Endodermal cell (in vitro differentiated cells): ENCODE measurements at regions not wholly inside any gene's neighbourhood (a gene's known extent, or its start where the extent isn't known, plus 50 kb on each side); places are given as distances from the start of the nearest gene placed in this dataset.

ENCODE experiments used
- DNase-seq: peaks from one replicate; pipeline ENCODE4 v3.0.0-alpha.2; 2017
- H3K27ac ChIP-seq: 2 replicates; pipeline ENCODE4 v1.5.1; 2013; ENCODE audit warnings: mild to moderate bottlenecking, low read depth, low read length, moderate library complexity
- H3K27me3 ChIP-seq: 2 replicates; pipeline ENCODE4 v1.6.1; 2013; ENCODE audit warnings: mild to moderate bottlenecking, low read length, moderate library complexity; ENCODE audit not compliant: insufficient read depth, control insufficient read depth, poor library complexity, severe bottlenecking
- H3K36me3 ChIP-seq: 2 replicates; pipeline ENCODE4 v1.7.0; 2013; ENCODE audit warnings: mild to moderate bottlenecking, low read length, moderate library complexity; ENCODE audit not compliant: control insufficient read depth, insufficient read depth
- H3K4me1 ChIP-seq: one replicate; pipeline ENCODE4 v1.7.0; 2013; ENCODE audit warnings: low read length; ENCODE audit not compliant: control insufficient read depth, insufficient read depth
- H3K4me3 ChIP-seq: 2 replicates; pipeline ENCODE4 v1.5.1; 2013; ENCODE audit warnings: mild to moderate bottlenecking, low read length, moderate library complexity
- H3K9ac ChIP-seq: 2 replicates; pipeline ENCODE4 v1.6.1; 2013; ENCODE audit warnings: mild to moderate bottlenecking, low read length, moderate library complexity; ENCODE audit not compliant: poor library complexity, severe bottlenecking; ENCODE audit errors: extremely low read depth
- H3K9me3 ChIP-seq: 2 replicates; pipeline ENCODE4 v1.6.1; 2013; ENCODE audit warnings: mild to moderate bottlenecking, low read length, moderate library complexity; ENCODE audit not compliant: control insufficient read depth
- H3K27ac Mint-ChIP-seq: 2 replicates; pipeline ENCODE4 v1.8.0; 2020; ENCODE audit warnings: mixed read lengths
- H3K27me3 Mint-ChIP-seq: 2 replicates; pipeline ENCODE4 v1.8.0; 2021; ENCODE audit warnings: mild to moderate bottlenecking, mixed read lengths; ENCODE audit not compliant: insufficient read depth
- H3K36me3 Mint-ChIP-seq: 2 replicates; pipeline ENCODE4 v1.8.0; 2020; ENCODE audit warnings: low read depth, mixed read lengths
- H3K4me1 Mint-ChIP-seq: 2 replicates; pipeline ENCODE4 v1.8.0; 2020; ENCODE audit warnings: mixed read lengths
- H3K4me3 Mint-ChIP-seq: 2 replicates; pipeline ENCODE4 v1.8.0; 2020; ENCODE audit warnings: mild to moderate bottlenecking, moderate library complexity, mixed read lengths
- H3K9me3 Mint-ChIP-seq: 2 replicates; pipeline ENCODE4 v1.8.0; 2020; ENCODE audit warnings: mild to moderate bottlenecking, mixed read lengths
- WGBS, 2 experiments: methylation state at CpG; one replicate each; pipeline versions ENCODE4 v1.1.5 to v1.1.7; 2013; ENCODE audit warnings: missing lambda C conversion rate in 2 of 2, mixed read lengths in 1 of 2; ENCODE audit not compliant: insufficient coverage in 1 of 2, insufficient read length in 1 of 2; 5-methylcytosine and 5-hydroxymethylcytosine counted together
- TF ChIP-seq, protein P1 (sequence below): fragments of 200-600 bp; sonication (generic); conservative IDR thresholded peaks from 2 replicates; pipeline ENCODE4 v1.5.0; 2021; ENCODE audit warnings: antibody characterized with exemption, mild to moderate bottlenecking

DNA sequence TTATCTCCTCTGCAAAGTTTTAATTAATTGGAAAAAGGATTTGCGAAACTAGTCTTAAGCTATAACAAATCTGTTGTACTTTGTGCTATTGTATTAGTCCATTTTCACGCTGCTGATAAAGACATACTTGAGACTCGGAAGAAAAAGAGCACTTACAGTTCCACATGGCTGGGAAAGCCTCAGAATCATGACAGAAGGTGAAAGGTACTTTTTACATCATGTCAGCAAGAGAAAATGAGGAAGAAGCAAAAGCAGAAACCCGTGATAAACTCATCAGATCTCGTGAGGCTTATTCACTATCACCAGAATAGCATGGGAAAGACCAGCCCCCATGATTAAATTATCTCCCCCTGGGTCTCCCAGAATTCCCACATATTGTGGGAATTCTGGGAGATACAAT lies 118.1 kb upstream of the PRKD1 start:
- H3K4me3 Mint-ChIP-seq: no peak overlapping the region
- H3K27me3 ChIP-seq: no peaks in the 10 kb centered on the region

DNA sequence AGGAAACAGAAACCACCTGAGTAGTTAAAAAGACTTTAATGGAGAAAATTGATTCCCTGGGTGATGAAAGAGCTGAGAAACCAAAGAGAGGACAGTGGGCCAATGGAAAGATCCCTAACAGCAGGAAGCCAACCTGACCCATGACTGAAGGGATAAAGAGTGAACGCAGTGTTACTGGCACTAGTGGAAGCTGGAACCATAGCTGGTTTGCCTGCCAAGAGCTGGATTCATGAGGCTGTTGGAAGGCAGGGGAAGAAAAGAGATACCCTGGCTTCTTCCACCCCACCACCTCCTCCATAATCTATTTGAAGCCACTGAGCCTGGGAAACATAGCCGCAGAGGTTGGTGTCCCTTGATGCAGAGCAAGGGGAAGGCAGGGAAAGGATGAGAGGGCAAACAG lies 125.5 kb upstream of the PRKD1 start:
- no peak overlapping the region for H3K27ac Mint-ChIP-seq

More for the DNA sequence above, 118.1 kb upstream of the PRKD1 start:
- Mint-ChIP-seq H3K27me3 (peaks cover 3% of the 10 kb centered on the region), H3K36me3 (no peaks in the 10 kb centered on the region), H3K9me3 (no peaks in the 10 kb centered on the region), H3K27ac (no peak overlapping the region), H3K4me1 (no peaks in the 10 kb centered on the region)
- no peak for DNase-seq
- Histone ChIP-seq H3K27ac (no peak overlapping the region), H3K4me3 (no peak overlapping the region), H3K9me3 (no peaks in the 10 kb centered on the region), H3K4me1 (no peaks in the 10 kb centered on the region), H3K36me3 (no peaks in the 10 kb centered on the region), H3K9ac (no peak overlapping the region)
- TF ChIP-seq, protein P1, sequence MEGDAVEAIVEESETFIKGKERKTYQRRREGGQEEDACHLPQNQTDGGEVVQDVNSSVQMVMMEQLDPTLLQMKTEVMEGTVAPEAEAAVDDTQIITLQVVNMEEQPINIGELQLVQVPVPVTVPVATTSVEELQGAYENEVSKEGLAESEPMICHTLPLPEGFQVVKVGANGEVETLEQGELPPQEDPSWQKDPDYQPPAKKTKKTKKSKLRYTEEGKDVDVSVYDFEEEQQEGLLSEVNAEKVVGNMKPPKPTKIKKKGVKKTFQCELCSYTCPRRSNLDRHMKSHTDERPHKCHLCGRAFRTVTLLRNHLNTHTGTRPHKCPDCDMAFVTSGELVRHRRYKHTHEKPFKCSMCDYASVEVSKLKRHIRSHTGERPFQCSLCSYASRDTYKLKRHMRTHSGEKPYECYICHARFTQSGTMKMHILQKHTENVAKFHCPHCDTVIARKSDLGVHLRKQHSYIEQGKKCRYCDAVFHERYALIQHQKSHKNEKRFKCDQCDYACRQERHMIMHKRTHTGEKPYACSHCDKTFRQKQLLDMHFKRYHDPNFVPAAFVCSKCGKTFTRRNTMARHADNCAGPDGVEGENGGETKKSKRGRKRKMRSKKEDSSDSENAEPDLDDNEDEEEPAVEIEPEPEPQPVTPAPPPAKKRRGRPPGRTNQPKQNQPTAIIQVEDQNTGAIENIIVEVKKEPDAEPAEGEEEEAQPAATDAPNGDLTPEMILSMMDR: no peak
- 91 to 96% methylated on average over 3 to 5 of the region's 5 CpGs for WGBS, 2 experiments

DNA sequence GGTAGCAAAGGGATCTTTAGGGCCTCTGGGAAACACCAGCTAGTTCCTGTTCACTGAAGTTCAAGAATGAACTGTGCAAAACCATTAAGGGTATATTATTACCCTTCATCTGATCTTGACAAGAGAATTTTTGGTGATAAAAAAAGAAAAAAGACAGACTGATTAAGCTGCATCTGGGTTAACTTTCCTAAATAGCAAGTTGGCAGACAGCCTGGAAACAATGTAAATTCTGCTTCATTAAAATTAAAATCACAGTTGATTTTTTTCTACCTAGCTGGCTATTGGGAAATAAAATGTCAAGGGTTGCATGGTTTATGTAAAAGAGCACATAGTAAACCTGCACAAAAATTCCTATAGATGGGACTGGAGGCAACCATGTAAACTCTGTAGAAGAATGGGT lies 126.6 kb upstream of the PRKD1 start:
- TF ChIP-seq, protein P1: no peak
- Mint-ChIP-seq H3K27me3 (no peaks in the 10 kb centered on the region), H3K27ac (no peak overlapping the region), H3K36me3 (no peaks in the 10 kb centered on the region), H3K4me1 (no peaks in the 10 kb centered on the region), H3K9me3 (no peaks in the 10 kb centered on the region), H3K4me3 (no peak overlapping the region)
- Histone ChIP-seq H3K9me3 (no peaks in the 10 kb centered on the region), H3K36me3 (no peaks in the 10 kb centered on the region), H3K4me3 (no peak overlapping the region), H3K4me1 (no peaks in the 10 kb centered on the region), H3K9ac (no peak overlapping the region), H3K27me3 (no peaks in the 10 kb centered on the region), H3K27ac (no peak overlapping the region)
- DNase-seq: no peak

More for the DNA sequence above, 125.5 kb upstream of the PRKD1 start:
- DNase-seq: no peak
- H3K9ac ChIP-seq: no peak overlapping the region
- TF ChIP-seq, protein P1: no peak
- Mint-ChIP-seq H3K4me1 (no peaks in the 10 kb centered on the region), H3K9me3 (no peaks in the 10 kb centered on the region), H3K27me3 (no peaks in the 10 kb centered on the region), H3K4me3 (no peak overlapping the region), H3K36me3 (no peaks in the 10 kb centered on the region)
- H3K36me3 ChIP-seq: no peaks in the 10 kb centered on the region
- H3K4me1 ChIP-seq: no peaks in the 10 kb centered on the region
- 97 to 100% methylated on average over 1 to 2 of the region's 2 CpGs for WGBS, 2 experiments
- H3K4me3 ChIP-seq: no peak overlapping the region
- H3K27ac ChIP-seq: no peak overlapping the region
- no peaks in the 10 kb centered on the region for H3K9me3 ChIP-seq
- H3K27me3 ChIP-seq: no peaks in the 10 kb centered on the region
